HEK293 (cell line): ENCODE measurements at regions not wholly inside any gene's neighbourhood (a gene's known extent, or its start where the extent isn't known, plus 50 kb on each side); places are given as distances from the start of the nearest gene placed in this dataset.

Source experiments
- CTCF ChIA-PET: fragments of 350-600 bp; formaldehyde crosslinking; extraction: SDS; loops from one replicate; lab custom pipeline; 2021; ENCODE audit warnings: antibody characterized with exemption; lab: Yijun Ruan, JAX
- POLR2A ChIA-PET: fragments of 300-600 bp; formaldehyde crosslinking; extraction: SDS; loops from one replicate; lab custom pipeline; 2020; ENCODE audit warnings: antibody characterized with exemption, inconsistent platforms; lab: Yijun Ruan, JAX
- H3K27ac ChIP-seq: fragments of 200-500 bp; sonication (Bioruptor generic); 2 replicates; pipeline ENCODE4 v1.5.1; 2014; ENCODE audit warnings: low read depth, low read length, control low read depth, inconsistent platforms; ENCODE audit errors: extremely low read depth
- H3K36me3 ChIP-seq, 2 experiments: fragments of 200-500 bp in 1 of 2; sonication (Bioruptor generic) in 1 of 2; 1 replicate in 1 of 2; 2 replicates in 1 of 2; pipeline ENCODE4 v1.5.1; 2014 to 2017; ENCODE audit warnings: inconsistent platforms in 2 of 2, low read length in 2 of 2; ENCODE audit not compliant: control insufficient read depth in 2 of 2, insufficient read depth in 1 of 2
- H3K4me1 ChIP-seq: fragments of 200-500 bp; sonication (Bioruptor generic); 2 replicates; pipeline ENCODE4 v1.5.1; 2014; ENCODE audit warnings: mild to moderate bottlenecking, low read length, inconsistent platforms; ENCODE audit not compliant: control insufficient read depth, insufficient read depth
- H3K4me3 ChIP-seq: 2 replicates; pipeline ENCODE4 v1.5.1; 2011; ENCODE audit warnings: low read depth, mild to moderate bottlenecking, control low read depth, low read length, moderate library complexity
- H3K9me3 ChIP-seq: fragments of 200-500 bp; sonication (Bioruptor generic); 2 replicates; pipeline ENCODE4 v1.5.1; 2014; ENCODE audit warnings: low read depth, low read length, inconsistent platforms; ENCODE audit not compliant: control insufficient read depth, insufficient read depth
- HOXC10 ChIP-seq: sonication (generic); formaldehyde crosslinking; IDR thresholded peaks from 2 replicates; pipeline ENCODE4 v1.8.1; 2023; ENCODE audit warnings: mild to moderate bottlenecking, missing genetic modification reagents
- KLF16 ChIP-seq: fragments of 450-650 bp; formaldehyde crosslinking; IDR thresholded peaks from 2 replicates; pipeline ENCODE4 v1.5.1; 2017; ENCODE audit warnings: missing biosample characterization, missing genetic modification characterization
- TRIM28 ChIP-seq: IDR thresholded peaks from 2 replicates; pipeline ENCODE4 v1.6.1; 2011; ENCODE audit warnings: low read length, control low read depth, borderline replicate concordance
- ZBTB21 ChIP-seq: fragments of 450-650 bp; formaldehyde crosslinking; IDR thresholded peaks from 2 replicates; pipeline ENCODE4 v1.5.1; 2017; ENCODE audit warnings: missing biosample characterization, missing genetic modification characterization
- ZEB2 ChIP-seq: fragments of 450-650 bp; formaldehyde crosslinking; IDR thresholded peaks from 2 replicates; pipeline ENCODE4 v1.5.1; 2016; ENCODE audit warnings: missing biosample characterization, missing genetic modification characterization
- ZNF175 ChIP-seq: fragments of 450-650 bp; formaldehyde crosslinking; IDR thresholded peaks from 2 replicates; pipeline ENCODE4 v1.5.1; 2016; ENCODE audit warnings: missing biosample characterization, missing genetic modification characterization
- ZNF37A ChIP-seq: fragments of 450-650 bp; IDR thresholded peaks from 2 replicates; pipeline ENCODE4 v1.5.1; 2018; ENCODE audit warnings: missing biosample characterization, missing genetic modification characterization
- ZNF501 ChIP-seq: fragments of 450-650 bp; formaldehyde crosslinking; IDR thresholded peaks from 2 replicates; pipeline ENCODE4 v1.5.1; 2016; ENCODE audit warnings: missing biosample characterization, missing genetic modification characterization
- ZNF555 ChIP-seq: fragments of 450-650 bp; formaldehyde crosslinking; conservative IDR thresholded peaks from 2 replicates; pipeline ENCODE4 v1.5.1; 2017; ENCODE audit warnings: missing biosample characterization, mild to moderate bottlenecking, missing genetic modification characterization, inconsistent platforms
- ZNF654 ChIP-seq: fragments of 450-650 bp; formaldehyde crosslinking; IDR thresholded peaks from 2 replicates; pipeline ENCODE4 v1.5.1; 2016; ENCODE audit warnings: low read depth, missing biosample characterization, missing genetic modification characterization
- ZNF747 ChIP-seq: fragments of 450-650 bp; formaldehyde crosslinking; IDR thresholded peaks from 2 replicates; pipeline ENCODE4 v1.5.1; 2016; ENCODE audit warnings: missing biosample characterization, missing genetic modification characterization
- TF ChIP-seq, protein P1 (sequence below): fragments of 450-650 bp; formaldehyde crosslinking; IDR thresholded peaks from 2 replicates; pipeline ENCODE4 v1.5.1; 2016; ENCODE audit warnings: missing biosample characterization, missing genetic modification characterization
- TF ChIP-seq, protein P2 (sequence below): fragments of 450-650 bp; formaldehyde crosslinking; IDR thresholded peaks from 2 replicates; pipeline ENCODE4 v1.5.1; 2016; ENCODE audit warnings: missing biosample characterization, missing genetic modification characterization
- TF ChIP-seq, protein P3 (sequence below): fragments of 450-650 bp; formaldehyde crosslinking; IDR thresholded peaks from 2 replicates; pipeline ENCODE4 v1.5.1; 2016; ENCODE audit warnings: missing biosample characterization, missing genetic modification characterization
- TF ChIP-seq, protein P4 (sequence below): fragments of 450-650 bp; IDR thresholded peaks from 2 replicates; pipeline ENCODE4 v1.5.1; 2018; ENCODE audit warnings: missing biosample characterization, missing genetic modification characterization
- TF ChIP-seq, protein P5 (sequence below): fragments of 450-650 bp; formaldehyde crosslinking; IDR thresholded peaks from 2 replicates; pipeline ENCODE4 v1.5.1; 2016; ENCODE audit warnings: missing biosample characterization, missing genetic modification characterization

DNA sequence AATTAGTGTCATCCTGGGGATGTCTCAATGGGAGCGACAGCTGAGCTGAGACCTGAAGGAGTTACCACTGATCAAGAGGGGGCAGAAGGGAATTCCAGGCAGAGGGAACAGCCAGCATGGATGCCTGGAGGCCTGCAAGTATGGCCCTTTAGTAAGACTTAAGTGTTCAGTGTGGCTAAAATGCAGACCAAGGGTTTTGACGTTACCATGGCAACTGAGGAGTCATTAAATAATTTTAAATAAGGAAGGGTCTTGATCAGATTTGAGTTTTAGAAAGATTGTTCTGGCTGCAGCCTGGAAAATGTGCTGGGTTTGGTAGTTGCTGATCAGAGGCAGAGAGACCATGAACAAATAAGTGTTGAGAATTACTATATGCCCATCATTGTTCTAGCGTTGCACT, 285.5 kb downstream of the USP46 start (continued):
- no peak for TF ChIP-seq ZNF747

DNA sequence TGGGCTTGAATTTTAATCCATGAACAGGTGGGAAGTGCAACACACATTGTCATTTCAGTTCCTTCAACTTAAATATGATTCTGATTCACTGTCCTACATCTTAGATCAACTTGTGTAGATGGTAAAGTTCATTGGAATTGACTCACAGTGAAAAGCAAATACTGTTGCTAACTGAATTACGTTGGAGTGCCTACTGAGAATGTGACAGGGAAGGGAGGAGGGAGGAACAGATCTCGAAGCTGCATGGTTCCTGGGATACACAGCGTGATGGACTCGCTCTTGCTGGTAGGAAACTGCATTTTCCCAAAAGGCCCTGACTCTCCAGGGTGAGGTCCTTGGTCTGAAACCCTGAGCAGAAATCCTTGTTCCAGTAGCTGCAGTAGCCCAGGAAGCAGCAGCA, 284.2 kb downstream of the USP46 start:
- Histone ChIP-seq H3K27ac (no peak overlapping the region), H3K4me3 (no peak overlapping the region), H3K4me1 (no peaks in the 10 kb centered on the region; the same call in 1 of the 2 replicates)
- no peak for TF ChIP-seq KLF16 (tag by site-specific recombination)
- TF ChIP-seq, protein P1, sequence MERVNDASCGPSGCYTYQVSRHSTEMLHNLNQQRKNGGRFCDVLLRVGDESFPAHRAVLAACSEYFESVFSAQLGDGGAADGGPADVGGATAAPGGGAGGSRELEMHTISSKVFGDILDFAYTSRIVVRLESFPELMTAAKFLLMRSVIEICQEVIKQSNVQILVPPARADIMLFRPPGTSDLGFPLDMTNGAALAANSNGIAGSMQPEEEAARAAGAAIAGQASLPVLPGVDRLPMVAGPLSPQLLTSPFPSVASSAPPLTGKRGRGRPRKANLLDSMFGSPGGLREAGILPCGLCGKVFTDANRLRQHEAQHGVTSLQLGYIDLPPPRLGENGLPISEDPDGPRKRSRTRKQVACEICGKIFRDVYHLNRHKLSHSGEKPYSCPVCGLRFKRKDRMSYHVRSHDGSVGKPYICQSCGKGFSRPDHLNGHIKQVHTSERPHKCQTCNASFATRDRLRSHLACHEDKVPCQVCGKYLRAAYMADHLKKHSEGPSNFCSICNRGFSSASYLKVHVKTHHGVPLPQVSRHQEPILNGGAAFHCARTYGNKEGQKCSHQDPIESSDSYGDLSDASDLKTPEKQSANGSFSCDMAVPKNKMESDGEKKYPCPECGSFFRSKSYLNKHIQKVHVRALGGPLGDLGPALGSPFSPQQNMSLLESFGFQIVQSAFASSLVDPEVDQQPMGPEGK (tag by site-specific recombination): no peak
- no peak for TF ChIP-seq HOXC10
- no peak for TF ChIP-seq ZBTB21 (tag by site-specific recombination)
- TF ChIP-seq, protein P2, sequence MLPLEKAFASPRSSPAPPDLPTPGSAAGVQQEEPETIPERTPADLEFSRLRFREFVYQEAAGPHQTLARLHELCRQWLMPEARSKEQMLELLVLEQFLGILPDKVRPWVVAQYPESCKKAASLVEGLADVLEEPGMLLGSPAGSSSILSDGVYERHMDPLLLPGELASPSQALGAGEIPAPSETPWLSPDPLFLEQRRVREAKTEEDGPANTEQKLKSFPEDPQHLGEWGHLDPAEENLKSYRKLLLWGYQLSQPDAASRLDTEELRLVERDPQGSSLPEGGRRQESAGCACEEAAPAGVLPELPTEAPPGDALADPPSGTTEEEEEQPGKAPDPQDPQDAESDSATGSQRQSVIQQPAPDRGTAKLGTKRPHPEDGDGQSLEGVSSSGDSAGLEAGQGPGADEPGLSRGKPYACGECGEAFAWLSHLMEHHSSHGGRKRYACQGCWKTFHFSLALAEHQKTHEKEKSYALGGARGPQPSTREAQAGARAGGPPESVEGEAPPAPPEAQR (tag by site-specific recombination): no peak
- TF ChIP-seq ZNF501 (tag by site-specific recombination): no peak
- no peak for TF ChIP-seq ZNF175 (tag by site-specific recombination)
- TF ChIP-seq, protein P3, sequence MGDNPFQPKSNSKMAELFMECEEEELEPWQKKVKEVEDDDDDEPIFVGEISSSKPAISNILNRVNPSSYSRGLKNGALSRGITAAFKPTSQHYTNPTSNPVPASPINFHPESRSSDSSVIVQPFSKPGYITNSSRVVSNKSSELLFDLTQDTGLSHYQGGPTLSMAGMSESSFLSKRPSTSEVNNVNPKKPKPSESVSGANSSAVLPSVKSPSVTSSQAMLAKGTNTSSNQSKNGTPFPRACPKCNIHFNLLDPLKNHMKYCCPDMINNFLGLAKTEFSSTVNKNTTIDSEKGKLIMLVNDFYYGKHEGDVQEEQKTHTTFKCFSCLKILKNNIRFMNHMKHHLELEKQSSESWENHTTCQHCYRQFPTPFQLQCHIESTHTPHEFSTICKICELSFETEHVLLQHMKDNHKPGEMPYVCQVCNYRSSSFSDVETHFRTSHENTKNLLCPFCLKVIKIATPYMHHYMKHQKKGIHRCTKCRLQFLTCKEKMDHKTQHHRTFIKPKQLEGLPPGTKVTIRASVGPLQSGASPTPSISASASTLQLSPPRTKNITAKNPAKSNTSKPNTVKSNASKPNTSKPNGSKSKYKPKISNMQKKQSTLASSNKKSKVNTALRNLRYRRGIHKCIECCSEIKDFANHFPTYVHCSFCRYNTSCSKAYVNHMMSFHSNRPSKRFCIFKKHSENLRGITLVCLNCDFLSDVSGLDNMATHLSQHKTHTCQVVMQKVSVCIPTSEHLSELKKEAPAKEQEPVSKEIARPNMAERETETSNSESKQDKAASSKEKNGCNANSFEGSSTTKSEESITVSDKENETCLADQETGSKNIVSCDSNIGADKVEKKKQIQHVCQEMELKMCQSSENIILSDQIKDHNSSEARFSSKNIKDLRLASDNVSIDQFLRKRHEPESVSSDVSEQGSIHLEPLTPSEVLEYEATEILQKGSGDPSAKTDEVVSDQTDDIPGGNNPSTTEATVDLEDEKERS: no peak
- no peak for TF ChIP-seq ZNF37A (tag by site-specific recombination)
- no peak for TF ChIP-seq ZNF555
- TF ChIP-seq, all 188 proteins: peak for 0
- Histone ChIP-seq H3K9me3 (no peaks in the 10 kb centered on the region), H3K36me3 (no peaks in the 10 kb centered on the region)
- POLR2A ChIA-PET: no interaction called here
- CTCF ChIA-PET: interaction anchor here (0.6 to 0.9 kb wide), 3 partner anchors 607 to 1007 kb away, joined by 3 to 4 read pairs (median 3); no protein-coding TSS in a partner anchor

DNA sequence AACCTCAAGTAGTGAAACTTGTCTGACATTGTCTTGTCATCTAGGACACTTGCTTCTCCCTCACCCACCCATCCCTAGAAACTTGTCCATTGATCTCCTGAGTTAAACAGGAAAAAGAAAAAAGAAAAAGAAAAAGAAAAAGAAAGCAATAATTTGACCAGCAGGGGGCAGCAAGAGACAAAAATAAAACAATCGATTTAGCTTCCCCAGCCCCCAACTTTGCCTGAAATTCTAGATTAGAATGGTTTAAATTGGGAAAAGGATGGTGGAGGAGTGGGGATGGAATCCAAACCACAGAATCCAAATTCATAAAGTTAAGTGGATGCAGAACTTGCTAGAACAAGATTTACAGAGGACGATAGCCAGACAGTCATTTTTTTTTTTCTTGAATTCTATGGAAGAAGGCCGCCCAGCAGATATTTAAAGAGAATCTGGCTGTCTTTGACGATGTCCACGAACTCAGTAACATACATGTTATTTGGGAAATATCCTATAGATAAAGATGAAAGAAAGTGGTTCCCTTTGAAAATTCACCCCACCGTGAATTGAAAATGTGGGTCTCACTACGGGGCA, 282.9 kb downstream of the USP46 start:
- POLR2A ChIA-PET: no interaction called here
- Histone ChIP-seq H3K27ac (no peak overlapping the region), H3K36me3 (no peaks in the 10 kb centered on the region), H3K9me3 (no peaks in the 10 kb centered on the region), H3K4me3 (no peak overlapping the region), H3K4me1 (no peaks in the 10 kb centered on the region; the same call in 1 of the 2 replicates)
- CTCF ChIA-PET: interaction anchor here (0.6 to 1.9 kb wide), 13 partner anchors 18 to 821 kb away, joined by 3 to 10 read pairs (median 4); no protein-coding TSS in a partner anchor
- TF ChIP-seq, protein P4, sequence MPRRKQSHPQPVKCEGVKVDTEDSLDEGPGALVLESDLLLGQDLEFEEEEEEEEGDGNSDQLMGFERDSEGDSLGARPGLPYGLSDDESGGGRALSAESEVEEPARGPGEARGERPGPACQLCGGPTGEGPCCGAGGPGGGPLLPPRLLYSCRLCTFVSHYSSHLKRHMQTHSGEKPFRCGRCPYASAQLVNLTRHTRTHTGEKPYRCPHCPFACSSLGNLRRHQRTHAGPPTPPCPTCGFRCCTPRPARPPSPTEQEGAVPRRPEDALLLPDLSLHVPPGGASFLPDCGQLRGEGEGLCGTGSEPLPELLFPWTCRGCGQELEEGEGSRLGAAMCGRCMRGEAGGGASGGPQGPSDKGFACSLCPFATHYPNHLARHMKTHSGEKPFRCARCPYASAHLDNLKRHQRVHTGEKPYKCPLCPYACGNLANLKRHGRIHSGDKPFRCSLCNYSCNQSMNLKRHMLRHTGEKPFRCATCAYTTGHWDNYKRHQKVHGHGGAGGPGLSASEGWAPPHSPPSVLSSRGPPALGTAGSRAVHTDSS: no peak
- TF ChIP-seq ZEB2 (tag by site-specific recombination) (no peak), TRIM28 (no peak), ZNF654 (tag by site-specific recombination) (peak; percentile 79)
- TF ChIP-seq, protein P5, sequence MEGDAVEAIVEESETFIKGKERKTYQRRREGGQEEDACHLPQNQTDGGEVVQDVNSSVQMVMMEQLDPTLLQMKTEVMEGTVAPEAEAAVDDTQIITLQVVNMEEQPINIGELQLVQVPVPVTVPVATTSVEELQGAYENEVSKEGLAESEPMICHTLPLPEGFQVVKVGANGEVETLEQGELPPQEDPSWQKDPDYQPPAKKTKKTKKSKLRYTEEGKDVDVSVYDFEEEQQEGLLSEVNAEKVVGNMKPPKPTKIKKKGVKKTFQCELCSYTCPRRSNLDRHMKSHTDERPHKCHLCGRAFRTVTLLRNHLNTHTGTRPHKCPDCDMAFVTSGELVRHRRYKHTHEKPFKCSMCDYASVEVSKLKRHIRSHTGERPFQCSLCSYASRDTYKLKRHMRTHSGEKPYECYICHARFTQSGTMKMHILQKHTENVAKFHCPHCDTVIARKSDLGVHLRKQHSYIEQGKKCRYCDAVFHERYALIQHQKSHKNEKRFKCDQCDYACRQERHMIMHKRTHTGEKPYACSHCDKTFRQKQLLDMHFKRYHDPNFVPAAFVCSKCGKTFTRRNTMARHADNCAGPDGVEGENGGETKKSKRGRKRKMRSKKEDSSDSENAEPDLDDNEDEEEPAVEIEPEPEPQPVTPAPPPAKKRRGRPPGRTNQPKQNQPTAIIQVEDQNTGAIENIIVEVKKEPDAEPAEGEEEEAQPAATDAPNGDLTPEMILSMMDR (tag by site-specific recombination): 0 out of 2 replicates have a peak, but pooled peaks have one; percentile 24
